Neural cell (in vitro differentiated cells): ENCODE measurements at regions not wholly inside any gene's neighbourhood (a gene's known extent, or its start where the extent isn't known, plus 50 kb on each side); places are given as distances from the start of the nearest gene placed in this dataset.

ENCODE experiments used
- CTCF ChIP-seq: fragments of 450-650 bp; IDR thresholded peaks from 2 replicates; pipeline ENCODE4 v1.5.1; 2014; ENCODE audit warnings: antibody characterized with exemption, mild to moderate bottlenecking, moderate library complexity; ENCODE audit not compliant: poor library complexity, severe bottlenecking
- EP300 ChIP-seq: fragments of 450-650 bp; conservative IDR thresholded peaks from 2 replicates; pipeline ENCODE4 v1.6.1; 2014; ENCODE audit warnings: antibody characterized with exemption, mild to moderate bottlenecking, moderate library complexity; ENCODE audit not compliant: poor library complexity, severe bottlenecking
- EZH2 ChIP-seq: fragments of 200-600, 300-800 bp; shearing (Covaris generic), sonication (generic); IDR thresholded peaks from 2 replicates; pipeline ENCODE4 v1.6.1; 2014; ENCODE audit warnings: antibody characterized with exemption, low read length, borderline replicate concordance, mild to moderate bottlenecking; ENCODE audit not compliant: insufficient read depth, poor library complexity, severe bottlenecking
- POLR2AphosphoS5 ChIP-seq: IDR thresholded peaks from 2 replicates; pipeline ENCODE4 v1.6.1; 2012
- RAD21 ChIP-seq: fragments of 450-650 bp; conservative IDR thresholded peaks from 2 replicates; pipeline ENCODE4 v1.6.1; 2014; ENCODE audit warnings: antibody characterized with exemption, mild to moderate bottlenecking, moderate library complexity
- REST ChIP-seq: IDR thresholded peaks from 2 replicates; pipeline ENCODE4 v1.6.1; 2012; ENCODE audit warnings: borderline replicate concordance
- SMC3 ChIP-seq: fragments of 450-650 bp; conservative IDR thresholded peaks from 2 replicates; pipeline ENCODE4 v1.6.1; 2014; ENCODE audit warnings: antibody characterized with exemption, mild to moderate bottlenecking, moderate library complexity; ENCODE audit not compliant: poor library complexity
- TAF1 ChIP-seq: IDR thresholded peaks from 2 replicates; pipeline ENCODE4 v1.6.1; 2012; ENCODE audit warnings: low read depth

- TF ChIP-seq RAD21, result no peak
- TF ChIP-seq EZH2, result no peak
- TF ChIP-seq REST, result no peak
- TF ChIP-seq CTCF, result no peak
- no peak for TF ChIP-seq POLR2AphosphoS5
- no peak for TF ChIP-seq EP300
- TF ChIP-seq TAF1, result no peak
- no peak for TF ChIP-seq SMC3
Measured at GRCh38 chr4:136571315-136571714, 961.0 kb downstream of the PCDH18 start.
